Ramos (cell line): ENCODE measurements at regions not wholly inside any gene's neighbourhood (a gene's known extent, or its start where the extent isn't known, plus 50 kb on each side); places are given as distances from the start of the nearest gene placed in this dataset.
"Not testable (repeated sequence)": the region's sequence is repeated elsewhere in the genome, so short reads cannot be mapped to it uniquely, and the experiment has no call there.

Experiments
- in situ Hi-C: fragments of 300-500 bp; cut with MboI; formaldehyde crosslinking; loops from one replicate; pipeline ENCODE4 v1.14.3; 2022; ENCODE audit warnings: low sequenced_read_pairs; ENCODE audit not compliant: unreplicated experiment

- in situ Hi-C loops: no loop called here
Observed at GRCh38 chr2:147013696-147014392, 831.0 kb upstream of the ACVR2A start.

GRCh38 chr2:147008481-147008880 lies 836.3 kb upstream of the ACVR2A start:
- in situ Hi-C loops: no loop called here

- in situ Hi-C loops: no loop called here
Observed at GRCh38 chr2:147006736-147007141, 838.1 kb upstream of the ACVR2A start.

- in situ Hi-C loops: no loop called here
Observed at GRCh38 chr2:147003081-147003480, 841.7 kb upstream of the ACVR2A start.

- in situ Hi-C loops: no loop called here
Observed at GRCh38 chr2:147002256-147002655, 842.6 kb upstream of the ACVR2A start.

GRCh38 chr2:147001061-147001460 lies 843.8 kb upstream of the ACVR2A start:
- in situ Hi-C loops: no loop called here

GRCh38 chr2:147000151-147000550 lies 844.7 kb upstream of the ACVR2A start:
- in situ Hi-C loops: not testable (repeated sequence)

GRCh38 chr2:146997945-146998344 lies 846.9 kb upstream of the ACVR2A start:
- in situ Hi-C loops: no loop called here

- in situ Hi-C loops: no loop called here
Observed at GRCh38 chr2:146997488-146997887, 847.3 kb upstream of the ACVR2A start.

GRCh38 chr2:146994246-146994645 lies 850.6 kb upstream of the ACVR2A start:
- in situ Hi-C loops: no loop called here

GRCh38 chr2:146992466-146992865 lies 852.4 kb upstream of the ACVR2A start:
- in situ Hi-C loops: no loop called here

- in situ Hi-C loops: no loop called here
Observed at GRCh38 chr2:146992057-146992456, 852.8 kb upstream of the ACVR2A start.

GRCh38 chr2:146990311-146991054 lies 854.3 kb upstream of the ACVR2A start:
- in situ Hi-C loops: no loop called here

- in situ Hi-C loops: no loop called here
Observed at GRCh38 chr2:146989741-146990140, 855.1 kb upstream of the ACVR2A start.

GRCh38 chr2:146987996-146988395 lies 856.8 kb upstream of the ACVR2A start:
- in situ Hi-C loops: no loop called here

- in situ Hi-C loops: no loop called here
Observed at GRCh38 chr2:146986161-146986560, 858.7 kb upstream of the ACVR2A start.

- in situ Hi-C loops: no loop called here
Observed at GRCh38 chr2:146985753-146986152, 859.1 kb upstream of the ACVR2A start.

- in situ Hi-C loops: no loop called here
Observed at GRCh38 chr2:146984014-146984413, 860.8 kb upstream of the ACVR2A start.

- in situ Hi-C loops: no loop called here
Observed at GRCh38 chr2:146982393-146982846, 862.4 kb upstream of the ACVR2A start.

- in situ Hi-C loops: no loop called here
Observed at GRCh38 chr2:146981921-146982320, 862.9 kb upstream of the ACVR2A start.

- in situ Hi-C loops: no loop called here
Observed at GRCh38 chr2:146979746-146980145, 865.1 kb upstream of the ACVR2A start.
